ENCODE measurements at regions not wholly inside any gene's neighbourhood (a gene's known extent, or its start where the extent isn't known, plus 50 kb on each side); places are given as distances from the start of the nearest gene placed in this dataset.

DNA sequence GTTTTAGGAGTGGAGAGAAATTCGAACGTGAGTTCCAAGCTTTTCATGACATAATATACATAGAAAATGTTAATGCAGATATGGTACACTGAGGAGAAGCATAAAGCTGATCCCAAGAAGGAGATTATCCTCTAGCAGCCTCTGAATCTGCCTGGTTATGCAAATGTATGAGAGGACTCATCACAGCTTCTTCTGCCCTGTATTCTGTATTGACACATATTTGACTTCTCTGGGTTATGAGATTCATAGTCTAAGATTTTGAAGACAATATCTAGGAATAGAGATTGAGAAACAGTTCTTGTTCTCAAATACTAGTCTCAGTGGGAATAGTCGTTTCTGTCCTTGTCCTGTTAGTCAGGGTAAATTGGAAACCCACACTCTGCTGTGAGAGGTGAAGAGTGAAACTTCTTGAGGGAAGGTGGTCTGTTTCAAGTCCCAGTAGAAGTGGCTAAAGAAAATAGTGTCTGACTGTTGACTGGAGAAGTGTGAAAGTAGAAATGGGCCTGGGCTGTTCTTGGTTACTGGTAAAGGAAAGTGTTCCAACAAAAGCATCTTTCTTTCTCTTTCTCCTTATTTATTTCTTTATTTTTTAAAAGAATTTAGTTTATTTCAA, 1356.6 kb downstream of the SLITRK5 start:
- no peak for ATAC-seq (ENCODE audit: low read depth)
- H2BK120ac ChIP-seq (ENCODE audit: low read depth, low read length), result no peak overlapping the region
- no peak overlapping the region for H3K4me2 ChIP-seq (ENCODE audit: low read depth, low read length)
- H3K4me1 ChIP-seq (ENCODE audit: control insufficient read depth, insufficient read depth, low read length), result no peaks in the 10 kb centered on the region
- H3K27ac ChIP-seq (ENCODE audit: insufficient read depth, low read length), result no peak overlapping the region
- H2BK5ac ChIP-seq (ENCODE audit: low read depth, low read length, poor library complexity, severe bottlenecking), result no peak overlapping the region
- H2AK9ac ChIP-seq (replicated peaks; ENCODE audit: low read depth, low read length, poor library complexity), result no peak overlapping the region
- intact Hi-C loops (cut with micrococcal nuclease), result no loop called here
- H2AK5ac ChIP-seq (ENCODE audit: low read depth, low read length), result no peak overlapping the region
- H3K9ac ChIP-seq (ENCODE audit: low read depth, low read length), result no peak overlapping the region
- no CpG with 5 or more reads among the region's 3 CpGs for WGBS, 2 experiments (ENCODE audit: extremely low coverage in 2 of 2, insufficient read length in 1 of 2)
- H4K91ac ChIP-seq (ENCODE audit: insufficient read depth, low read depth, low read length), result no peak overlapping the region
- ChIA-PET POLR2A (ENCODE audit: unreplicated experiment) (no interaction called here), CTCF (no interaction called here)
- H2BK20ac ChIP-seq (ENCODE audit: low read depth, low read length), result no peak overlapping the region
- H3K23ac ChIP-seq (ENCODE audit: low read depth, low read length), result no peak overlapping the region
- dilution Hi-C loops (cut with HindIII; ENCODE audit: low sequenced_read_pairs, unreplicated experiment), result no loop called here
- H4K20me1 ChIP-seq (ENCODE audit: insufficient read depth, low read length), result no peaks in the 10 kb centered on the region
- no peak for TF ChIP-seq BHLHE40 (IDR thresholded peaks at IDR 0.05; ENCODE audit: low read depth, low read length)
- TF ChIP-seq, protein P1, sequence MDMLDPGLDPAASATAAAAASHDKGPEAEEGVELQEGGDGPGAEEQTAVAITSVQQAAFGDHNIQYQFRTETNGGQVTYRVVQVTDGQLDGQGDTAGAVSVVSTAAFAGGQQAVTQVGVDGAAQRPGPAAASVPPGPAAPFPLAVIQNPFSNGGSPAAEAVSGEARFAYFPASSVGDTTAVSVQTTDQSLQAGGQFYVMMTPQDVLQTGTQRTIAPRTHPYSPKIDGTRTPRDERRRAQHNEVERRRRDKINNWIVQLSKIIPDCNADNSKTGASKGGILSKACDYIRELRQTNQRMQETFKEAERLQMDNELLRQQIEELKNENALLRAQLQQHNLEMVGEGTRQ (IDR thresholded peaks at IDR 0.05; ENCODE audit: low read depth, low read length), result no peak
- no peak for TF ChIP-seq NFE2L2 (IDR thresholded peaks at IDR 0.05; ENCODE audit: low read depth, low read length)
- no peak for TF ChIP-seq POLR2A (IDR thresholded peaks at IDR 0.05; ENCODE audit: low read depth, low read length)
- TF ChIP-seq CHD1 (IDR thresholded peaks at IDR 0.05; ENCODE audit: low read depth, low read length), result no peak
- TF ChIP-seq RFX5 (IDR thresholded peaks at IDR 0.05; ENCODE audit: low read depth, low read length), result no peak
- no peak for TF ChIP-seq MXI1 (IDR thresholded peaks at IDR 0.05; ENCODE audit: borderline replicate concordance, low read depth, low read length)
- no peak for TF ChIP-seq CEBPB (IDR thresholded peaks at IDR 0.05; ENCODE audit: low read depth, low read length)
- no peak for TF ChIP-seq RCOR1 (IDR thresholded peaks at IDR 0.05; ENCODE audit: insufficient replicate concordance, low read length)
- TF ChIP-seq MAFK (IDR thresholded peaks at IDR 0.05; ENCODE audit: low read depth, low read length), result no peak
- no peak for TF ChIP-seq MAZ (IDR thresholded peaks at IDR 0.05; ENCODE audit: borderline replicate concordance, low read depth, low read length)
- TF ChIP-seq, protein P2, sequence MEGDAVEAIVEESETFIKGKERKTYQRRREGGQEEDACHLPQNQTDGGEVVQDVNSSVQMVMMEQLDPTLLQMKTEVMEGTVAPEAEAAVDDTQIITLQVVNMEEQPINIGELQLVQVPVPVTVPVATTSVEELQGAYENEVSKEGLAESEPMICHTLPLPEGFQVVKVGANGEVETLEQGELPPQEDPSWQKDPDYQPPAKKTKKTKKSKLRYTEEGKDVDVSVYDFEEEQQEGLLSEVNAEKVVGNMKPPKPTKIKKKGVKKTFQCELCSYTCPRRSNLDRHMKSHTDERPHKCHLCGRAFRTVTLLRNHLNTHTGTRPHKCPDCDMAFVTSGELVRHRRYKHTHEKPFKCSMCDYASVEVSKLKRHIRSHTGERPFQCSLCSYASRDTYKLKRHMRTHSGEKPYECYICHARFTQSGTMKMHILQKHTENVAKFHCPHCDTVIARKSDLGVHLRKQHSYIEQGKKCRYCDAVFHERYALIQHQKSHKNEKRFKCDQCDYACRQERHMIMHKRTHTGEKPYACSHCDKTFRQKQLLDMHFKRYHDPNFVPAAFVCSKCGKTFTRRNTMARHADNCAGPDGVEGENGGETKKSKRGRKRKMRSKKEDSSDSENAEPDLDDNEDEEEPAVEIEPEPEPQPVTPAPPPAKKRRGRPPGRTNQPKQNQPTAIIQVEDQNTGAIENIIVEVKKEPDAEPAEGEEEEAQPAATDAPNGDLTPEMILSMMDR (conservative IDR thresholded peaks at IDR 0.05; ENCODE audit: low read depth, low read length), result no peak
- TF ChIP-seq SMC3 (IDR thresholded peaks at IDR 0.05; ENCODE audit: low read depth, low read length), result no peak
- no peak for TF ChIP-seq FOS (IDR thresholded peaks at IDR 0.05; ENCODE audit: low read depth, low read length)
- TF ChIP-seq RAD21 (IDR thresholded peaks at IDR 0.05; ENCODE audit: low read length), result no peak
- TF ChIP-seq, protein P3, sequence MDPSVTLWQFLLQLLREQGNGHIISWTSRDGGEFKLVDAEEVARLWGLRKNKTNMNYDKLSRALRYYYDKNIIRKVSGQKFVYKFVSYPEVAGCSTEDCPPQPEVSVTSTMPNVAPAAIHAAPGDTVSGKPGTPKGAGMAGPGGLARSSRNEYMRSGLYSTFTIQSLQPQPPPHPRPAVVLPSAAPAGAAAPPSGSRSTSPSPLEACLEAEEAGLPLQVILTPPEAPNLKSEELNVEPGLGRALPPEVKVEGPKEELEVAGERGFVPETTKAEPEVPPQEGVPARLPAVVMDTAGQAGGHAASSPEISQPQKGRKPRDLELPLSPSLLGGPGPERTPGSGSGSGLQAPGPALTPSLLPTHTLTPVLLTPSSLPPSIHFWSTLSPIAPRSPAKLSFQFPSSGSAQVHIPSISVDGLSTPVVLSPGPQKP (IDR thresholded peaks at IDR 0.05; ENCODE audit: borderline replicate concordance, low read depth, low read length), result no peak
- DNase-seq, result no peak
- no peak overlapping the region for H2BK15ac ChIP-seq (ENCODE audit: low read depth, low read length)
- H3K27me3 ChIP-seq (ENCODE audit: control insufficient read depth, insufficient read depth, low read length), result no peaks in the 10 kb centered on the region
- peaks cover 2% of the 10 kb centered on the region for H3K9me3 ChIP-seq (ENCODE audit: control insufficient read depth, insufficient read depth, low read length)
- H2AFZ ChIP-seq (replicated peaks; ENCODE audit: low read length, poor library complexity), result no peak overlapping the region
- H3K56ac ChIP-seq (ENCODE audit: extremely low read depth, insufficient read depth, low read length), result no peak overlapping the region
- no peak overlapping the region for H4K8ac ChIP-seq (ENCODE audit: low read depth in 2 of 2, low read length in 2 of 2)
- H3K18ac ChIP-seq (ENCODE audit: low read depth, low read length), result no peak overlapping the region
- BruUV-seq (replicated peaks), result no TSS peak
- H3K79me1 ChIP-seq (ENCODE audit: low read depth in 1 of 2, low read length in 2 of 2), result no peaks in the 10 kb centered on the region
- no peaks in the 10 kb centered on the region for H3K36me3 ChIP-seq (ENCODE audit: control insufficient read depth, insufficient read depth, low read length)
- in situ Hi-C loops (cut with MboI; ENCODE audit: low sequenced_read_pairs), result no loop called here
- H4K5ac ChIP-seq (ENCODE audit: low read depth, low read length), result no peak overlapping the region
- no peaks in the 10 kb centered on the region for H3K9me1 ChIP-seq (ENCODE audit: insufficient read depth, low read length)
- no peak overlapping the region for H3K4ac ChIP-seq (ENCODE audit: low read depth, low read length)
- H3K14ac ChIP-seq (replicated peaks; ENCODE audit: low read depth, low read length), result no peak overlapping the region
- no peak overlapping the region for H3K4me3 ChIP-seq (ENCODE audit: insufficient read depth, low read depth, low read length)

Data from IMR-90 (cell line).